ENCODE measurements at regions not wholly inside any gene's neighbourhood (a gene's known extent, or its start where the extent isn't known, plus 50 kb on each side); places are given as distances from the start of the nearest gene placed in this dataset.

- TF ChIP-seq CTCF (IDR thresholded peaks at IDR 0.05 in 8 of 11, conservative IDR thresholded peaks at IDR 0.05 in 3 of 11) (no peak), POLR2A (IDR thresholded peaks at IDR 0.05) (no peak)
Observed at GRCh38 chr1:187588917-187589316, 760.2 kb downstream of the PLA2G4A start.
